Lower leg skin (tissue), 3 donors: ENCODE measurements at regions not wholly inside any gene's neighbourhood (a gene's known extent, or its start where the extent isn't known, plus 50 kb on each side); places are given as distances from the start of the nearest gene placed in this dataset.

ENCODE experiments used
- POLR2A ChIP-seq, 2 donors: fragments of 450-650 bp; IDR thresholded peaks; one replicate each; pipeline ENCODE4 v1.6.1; 2016 to 2017; ENCODE audit warnings: antibody characterized with exemption in 2 of 2, mild to moderate bottlenecking in 1 of 2, moderate library complexity in 1 of 2
- TF ChIP-seq, protein P1 (sequence below), 3 donors: fragments of 450-650 bp; IDR thresholded peaks; one replicate each; pipeline ENCODE4 v1.5.1; 2016; ENCODE audit warnings: antibody characterized with exemption in 3 of 3, mild to moderate bottlenecking in 3 of 3, moderate library complexity in 2 of 3

DNA sequence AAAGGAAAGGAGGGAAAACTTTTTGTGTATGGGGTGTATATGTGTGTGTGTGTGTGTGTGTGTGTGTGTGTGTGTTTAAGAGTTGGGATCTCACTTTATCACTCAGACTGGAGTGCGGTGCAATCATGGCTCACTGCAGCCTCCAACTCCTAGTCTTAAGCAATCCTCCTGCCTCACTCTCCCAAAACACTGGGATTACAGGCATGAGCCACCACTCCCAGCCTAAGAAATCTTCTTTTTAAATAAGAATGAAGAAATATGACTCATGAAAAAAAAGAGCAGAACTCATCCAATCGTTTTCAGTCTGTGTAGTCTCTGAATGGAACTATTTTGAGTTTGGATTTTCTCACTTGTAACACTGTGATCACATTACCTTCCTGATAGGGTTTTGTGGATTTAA is 601.5 kb downstream of the ACTL7B start:
- TF ChIP-seq, protein P1, sequence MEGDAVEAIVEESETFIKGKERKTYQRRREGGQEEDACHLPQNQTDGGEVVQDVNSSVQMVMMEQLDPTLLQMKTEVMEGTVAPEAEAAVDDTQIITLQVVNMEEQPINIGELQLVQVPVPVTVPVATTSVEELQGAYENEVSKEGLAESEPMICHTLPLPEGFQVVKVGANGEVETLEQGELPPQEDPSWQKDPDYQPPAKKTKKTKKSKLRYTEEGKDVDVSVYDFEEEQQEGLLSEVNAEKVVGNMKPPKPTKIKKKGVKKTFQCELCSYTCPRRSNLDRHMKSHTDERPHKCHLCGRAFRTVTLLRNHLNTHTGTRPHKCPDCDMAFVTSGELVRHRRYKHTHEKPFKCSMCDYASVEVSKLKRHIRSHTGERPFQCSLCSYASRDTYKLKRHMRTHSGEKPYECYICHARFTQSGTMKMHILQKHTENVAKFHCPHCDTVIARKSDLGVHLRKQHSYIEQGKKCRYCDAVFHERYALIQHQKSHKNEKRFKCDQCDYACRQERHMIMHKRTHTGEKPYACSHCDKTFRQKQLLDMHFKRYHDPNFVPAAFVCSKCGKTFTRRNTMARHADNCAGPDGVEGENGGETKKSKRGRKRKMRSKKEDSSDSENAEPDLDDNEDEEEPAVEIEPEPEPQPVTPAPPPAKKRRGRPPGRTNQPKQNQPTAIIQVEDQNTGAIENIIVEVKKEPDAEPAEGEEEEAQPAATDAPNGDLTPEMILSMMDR (IDR thresholded peaks at IDR 0.05) = no peak
- TF ChIP-seq POLR2A (IDR thresholded peaks at IDR 0.05) = no peak
